Jurkat, Clone E6-1 (cell line): ENCODE measurements at regions not wholly inside any gene's neighbourhood (a gene's known extent, or its start where the extent isn't known, plus 50 kb on each side); places are given as distances from the start of the nearest gene placed in this dataset.

ENCODE experiments used
- DNase-seq: peaks from one replicate; pipeline ENCODE4 v3.0.0-alpha.2; 2011; ENCODE audit warnings: low read depth, low spot score
- H3K4me3 ChIP-seq: 2 replicates; pipeline ENCODE4 v1.5.1; 2011; ENCODE audit warnings: mild to moderate bottlenecking, low read length, control low read depth, moderate library complexity

- DNase-seq: no peak
- no peak overlapping the region for H3K4me3 ChIP-seq
Observed at GRCh38 chr3:148042663-148043445, 633.7 kb downstream of the ZIC1 start.

DNA sequence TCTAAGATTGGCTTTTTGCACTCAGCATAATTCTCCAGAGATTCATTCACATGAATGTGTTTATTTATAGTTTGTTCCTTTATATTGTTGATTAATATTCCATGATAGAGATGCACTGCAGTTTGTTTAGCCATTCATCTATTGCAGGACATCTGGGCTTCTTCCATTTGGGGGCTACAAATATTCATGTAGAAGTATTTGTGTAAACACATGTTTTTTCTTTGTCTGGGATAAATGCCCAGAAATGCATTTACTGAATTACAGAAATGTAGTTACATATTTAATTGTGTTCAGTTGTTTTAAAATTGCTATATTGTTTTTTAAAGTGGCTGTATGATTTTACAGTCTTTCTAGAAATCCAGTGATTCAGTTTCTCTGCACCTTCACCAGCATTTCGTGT lies 635.0 kb downstream of the ZIC1 start:
- no peak for DNase-seq
- no peak overlapping the region for H3K4me3 ChIP-seq

GRCh38 chr3:148054999-148055398 lies 642.7 kb upstream of the AGTR1 start:
- no peak overlapping the region for H3K4me3 ChIP-seq
- no peak for DNase-seq

GRCh38 chr3:148062590-148062989 lies 635.1 kb upstream of the AGTR1 start:
- DNase-seq: no peak
- H3K4me3 ChIP-seq: no peak overlapping the region

DNA sequence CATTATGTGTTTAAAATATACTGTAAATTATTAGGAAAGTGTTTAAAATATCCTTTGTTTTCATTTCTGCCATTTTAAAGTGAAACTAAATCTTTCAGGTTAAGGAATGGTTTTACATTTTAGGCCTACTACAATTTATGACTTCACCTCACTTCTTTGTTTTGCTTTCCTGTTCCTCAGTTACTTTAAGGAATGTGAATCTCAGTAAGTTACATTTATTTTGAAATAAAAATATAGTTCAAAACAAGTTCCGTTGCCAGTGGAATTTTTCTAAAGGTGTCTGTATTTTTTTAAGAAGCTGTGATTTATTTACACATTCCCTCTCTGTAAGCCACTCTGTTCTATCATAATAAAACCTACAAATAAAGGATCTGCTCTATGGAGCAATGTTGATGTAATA lies 630.9 kb upstream of the AGTR1 start:
- H3K4me3 ChIP-seq: no peak overlapping the region
- DNase-seq: no peak

DNA sequence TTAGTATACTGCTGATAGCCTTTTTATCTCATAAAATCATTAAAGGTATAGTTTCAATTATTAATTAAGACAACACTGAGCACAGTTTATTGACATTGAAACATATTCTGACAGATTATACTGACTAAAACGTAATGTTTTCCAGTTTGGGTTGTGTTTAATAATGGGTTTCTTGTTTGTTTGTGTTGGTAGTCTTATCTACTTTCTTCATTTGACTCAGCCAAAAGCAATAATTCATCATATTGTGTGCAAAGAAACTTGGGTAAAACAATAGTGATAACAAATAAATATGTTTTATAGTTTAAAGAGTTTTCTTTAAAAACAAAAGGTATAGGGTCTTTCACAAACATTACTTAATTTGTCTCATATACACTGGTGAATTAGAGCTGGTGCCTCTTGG lies 629.2 kb upstream of the AGTR1 start:
- no peak for DNase-seq
- no peak overlapping the region for H3K4me3 ChIP-seq

DNA sequence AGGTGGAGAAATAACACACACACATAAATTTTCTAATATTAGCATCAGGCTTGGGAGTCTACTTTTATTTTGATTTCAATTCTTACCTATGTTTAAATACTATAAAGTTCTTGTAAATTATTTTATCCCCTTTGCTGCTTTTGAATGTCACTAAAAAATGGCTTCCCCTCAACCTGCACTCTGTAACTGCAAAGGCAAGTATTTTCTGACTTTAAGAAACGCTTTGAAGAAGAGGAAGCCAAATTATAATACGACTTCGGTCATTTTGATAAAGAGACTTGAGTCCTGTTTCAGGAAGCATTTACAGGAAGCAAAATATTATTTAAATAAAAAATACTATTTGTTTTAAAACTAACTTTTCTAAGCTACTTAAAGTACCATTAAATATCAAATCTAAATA lies 627.7 kb upstream of the AGTR1 start:
- H3K4me3 ChIP-seq: no peak overlapping the region
- DNase-seq: no peak

DNA sequence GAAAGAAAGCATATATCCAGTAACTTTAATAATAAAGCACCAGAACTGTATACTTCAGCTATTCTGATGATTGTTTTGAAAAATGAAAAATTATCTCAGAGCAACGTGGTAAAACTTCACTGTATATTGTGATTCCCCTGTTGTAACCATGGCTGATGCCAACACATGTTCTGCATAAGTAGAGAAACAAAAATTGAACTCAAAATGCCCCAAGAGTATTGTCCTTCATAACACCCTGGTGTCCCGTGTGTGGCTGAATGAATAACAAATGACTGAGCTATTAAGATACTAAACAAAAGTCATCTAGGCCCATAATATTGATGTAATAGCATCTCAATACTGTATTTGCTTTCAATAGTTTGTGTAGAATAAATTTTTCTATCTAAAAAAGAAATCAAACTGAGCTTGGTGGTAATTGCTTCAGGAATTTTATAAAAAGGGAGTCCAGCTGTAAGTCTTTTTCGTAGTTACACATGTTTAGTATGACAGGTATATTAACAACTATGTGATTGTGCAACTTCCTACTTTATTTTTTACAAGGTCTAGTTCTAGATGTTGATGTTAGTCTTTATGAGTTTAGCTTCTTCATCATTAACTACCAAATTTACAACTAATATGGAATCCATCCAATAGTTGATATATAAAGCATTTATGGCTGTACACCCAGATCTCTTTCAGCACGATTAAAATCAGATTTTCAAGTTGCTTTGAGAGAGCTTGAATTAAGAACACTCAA lies 623.8 kb upstream of the AGTR1 start:
- H3K4me3 ChIP-seq: no peak overlapping the region
- DNase-seq: no peak

- no peak for DNase-seq
- no peak overlapping the region for H3K4me3 ChIP-seq
Observed at GRCh38 chr3:148074946-148075345, 622.8 kb upstream of the AGTR1 start.

GRCh38 chr3:148075771-148076716 lies 621.7 kb upstream of the AGTR1 start:
- no peak for DNase-seq
- H3K4me3 ChIP-seq: no peak overlapping the region

GRCh38 chr3:148077318-148077923 lies 620.3 kb upstream of the AGTR1 start:
- DNase-seq: peak; percentile 10

DNA sequence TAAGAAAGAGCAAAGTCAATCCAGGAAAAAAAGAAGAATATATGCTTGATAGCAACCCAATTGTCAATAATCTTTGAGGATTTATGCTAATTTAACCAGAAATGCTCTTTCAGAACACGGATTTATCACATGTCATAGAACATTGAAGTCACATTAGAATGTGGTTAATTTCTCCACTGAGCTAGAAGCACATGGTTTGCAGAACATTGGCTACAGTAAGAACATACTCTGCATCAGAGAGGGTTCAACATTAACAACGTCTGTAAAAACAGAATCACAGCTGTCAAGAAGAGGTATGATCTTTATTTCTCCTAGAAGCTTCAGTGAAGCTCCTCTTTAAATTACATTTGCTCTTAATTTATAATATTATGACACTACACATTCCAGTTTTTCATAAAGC lies 619.7 kb upstream of the AGTR1 start:
- DNase-seq: no peak
- no peak overlapping the region for H3K4me3 ChIP-seq

More at GRCh38 chr3:148077318-148077923, 620.3 kb upstream of the AGTR1 start:
- H3K4me3 ChIP-seq: no peak overlapping the region

- DNase-seq: no peak
- no peak overlapping the region for H3K4me3 ChIP-seq
Observed at GRCh38 chr3:148078658-148079057, 619.0 kb upstream of the AGTR1 start.

DNA sequence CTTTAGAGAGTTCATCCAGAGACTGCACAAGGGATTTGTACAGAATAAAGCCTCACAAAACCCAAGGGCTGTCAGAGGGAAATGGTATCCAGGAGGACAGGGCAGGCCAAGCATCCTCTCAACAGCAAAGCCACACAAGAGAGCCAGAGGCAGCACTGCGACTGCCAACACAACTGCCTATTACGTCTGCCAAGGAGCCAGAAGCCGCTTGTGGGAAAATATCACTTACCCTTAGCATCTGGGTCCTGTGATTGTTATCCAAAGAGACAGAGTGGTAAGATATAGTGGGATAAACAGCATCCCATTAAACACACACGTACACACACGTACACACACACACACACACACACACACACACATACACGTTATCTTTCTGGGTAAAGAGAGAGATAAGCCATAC lies 618.3 kb upstream of the AGTR1 start:
- H3K4me3 ChIP-seq: no peak overlapping the region
- DNase-seq: no peak

- no peak overlapping the region for H3K4me3 ChIP-seq
- no peak for DNase-seq
Observed at GRCh38 chr3:148081926-148082325, 615.8 kb upstream of the AGTR1 start.

DNA sequence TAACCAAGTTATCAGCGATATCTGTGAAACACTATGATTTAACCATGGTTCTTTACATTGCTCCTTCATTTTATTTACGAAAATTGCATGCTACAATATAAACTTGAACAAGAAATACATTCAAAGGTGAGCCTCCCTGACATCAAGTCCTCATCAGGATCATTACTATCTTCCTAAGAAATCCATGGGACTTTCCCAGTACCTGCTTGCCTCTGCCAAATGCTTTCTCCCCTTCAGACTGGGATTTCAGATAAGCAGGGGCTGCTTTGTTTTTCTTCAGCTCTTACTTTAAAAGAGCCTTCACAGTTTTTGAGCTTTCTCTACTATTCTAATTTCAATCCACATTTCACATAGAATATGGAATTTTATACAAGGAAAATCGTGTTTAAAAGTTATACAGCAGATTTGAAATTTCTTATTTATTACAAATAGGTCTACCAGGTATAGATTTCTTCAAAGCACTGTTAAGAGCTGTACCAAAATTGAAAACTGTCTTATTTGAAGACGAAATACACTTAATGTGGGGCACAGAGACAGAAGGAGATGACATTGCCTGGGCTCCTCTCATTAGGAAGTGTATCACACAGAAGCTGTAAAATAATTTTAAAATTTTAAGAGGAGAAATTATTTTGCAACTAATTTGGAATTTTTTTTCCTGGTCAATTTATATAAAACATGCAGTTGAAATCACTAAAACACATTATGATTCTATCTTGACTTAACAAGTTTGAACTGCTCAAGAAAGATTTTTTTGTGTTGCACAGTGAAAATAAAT lies 615.0 kb upstream of the AGTR1 start:
- no peak for DNase-seq
- no peak overlapping the region for H3K4me3 ChIP-seq

GRCh38 chr3:148083526-148084182 lies 614.0 kb upstream of the AGTR1 start:
- no peak for DNase-seq
- no peak overlapping the region for H3K4me3 ChIP-seq

DNA sequence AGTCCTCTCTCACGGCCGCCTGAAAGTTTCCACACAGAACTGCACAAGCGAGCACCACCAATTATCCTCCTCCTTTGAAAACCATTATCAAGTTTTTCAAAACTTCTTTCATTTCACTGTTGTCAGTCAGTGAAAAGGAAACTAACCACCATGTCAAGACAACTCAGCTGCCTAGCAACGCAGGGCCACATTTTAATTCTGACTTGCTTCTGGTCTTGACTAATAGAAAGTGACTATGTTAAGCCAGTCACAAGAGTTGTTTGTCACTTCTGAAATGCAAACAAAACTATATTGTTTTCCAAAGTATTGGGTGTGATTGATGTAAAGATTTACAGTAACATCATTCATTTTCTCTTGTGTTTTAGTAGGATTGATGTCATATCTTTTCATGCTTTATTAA lies 612.8 kb upstream of the AGTR1 start:
- H3K4me3 ChIP-seq: no peak overlapping the region
- no peak for DNase-seq
